HepG2 (cell line): ENCODE measurements at regions not wholly inside any gene's neighbourhood (a gene's known extent, or its start where the extent isn't known, plus 50 kb on each side); places are given as distances from the start of the nearest gene placed in this dataset.

Experiments
- CTCF ChIP-seq: sonication (generic); formaldehyde crosslinking; IDR thresholded peaks from 2 replicates; pipeline ENCODE4 v1.5.0; 2020; ENCODE audit warnings: mild to moderate bottlenecking, missing genetic modification reagents, moderate library complexity
- EED ChIP-seq: sonication (generic); formaldehyde crosslinking; IDR thresholded peaks from 2 replicates; pipeline ENCODE4 v1.5.0; 2020; ENCODE audit warnings: mild to moderate bottlenecking, missing genetic modification reagents
- HDAC1 ChIP-seq: sonication (generic); formaldehyde crosslinking; IDR thresholded peaks from 2 replicates; pipeline ENCODE4 v1.5.1; 2020; ENCODE audit warnings: mild to moderate bottlenecking, missing genetic modification reagents
- HDAC6 ChIP-seq: fragments of 200-600 bp; sonication (generic); IDR thresholded peaks from 2 replicates; pipeline ENCODE4 v1.7.0; 2017; ENCODE audit warnings: mild to moderate bottlenecking, antibody characterized with exemption, low read length, low read depth
- MTERF4 ChIP-seq: sonication (generic); formaldehyde crosslinking; IDR thresholded peaks from 2 replicates; pipeline ENCODE4 v1.8.0; 2023; ENCODE audit warnings: mild to moderate bottlenecking, missing genetic modification reagents
- XRCC5 ChIP-seq: fragments of 200-400 bp; formaldehyde crosslinking; optimal IDR thresholded peaks from 2 replicates; pipeline ENCODE3; 2017; ENCODE audit warnings: mild to moderate bottlenecking, low read length
- ZNF274 ChIP-seq: sonication (generic); formaldehyde crosslinking; IDR thresholded peaks from 2 replicates; pipeline ENCODE4 v1.5.1; 2020; ENCODE audit warnings: mild to moderate bottlenecking, missing genetic modification reagents
- ZNF549 ChIP-seq: sonication (generic); formaldehyde crosslinking; IDR thresholded peaks from 2 replicates; pipeline ENCODE4 v1.5.0; 2020; ENCODE audit warnings: missing genetic modification reagents
- ZNF639 ChIP-seq: conservative IDR thresholded peaks from 2 replicates; pipeline ENCODE4 v1.6.1; 2018; ENCODE audit warnings: missing genetic modification reagents

- no peak for TF ChIP-seq CTCF (CRISPR knock-in tag)
- no peak for TF ChIP-seq HDAC6
- no peak for TF ChIP-seq XRCC5
- TF ChIP-seq ZNF274 (CRISPR knock-in tag) = no peak
- no peak for TF ChIP-seq ZNF639
- TF ChIP-seq HDAC1 (CRISPR knock-in tag) = no peak
- TF ChIP-seq MTERF4 (CRISPR knock-in tag) = no peak
- TF ChIP-seq ZNF549 (CRISPR knock-in tag) = no peak
- no peak for TF ChIP-seq EED (CRISPR knock-in tag)
Measured at GRCh38 chr9:120336021-120336752, 243.8 kb downstream of the CDK5RAP2 start.
